KMS-11 (cell line): ENCODE measurements at regions not wholly inside any gene's neighbourhood (a gene's known extent, or its start where the extent isn't known, plus 50 kb on each side); places are given as distances from the start of the nearest gene placed in this dataset.

Experiments used
- H2AFZ ChIP-seq: fragments of 200-600 bp; sonication (generic); 2 replicates; pipeline ENCODE4 v1.6.1; 2016; ENCODE audit warnings: antibody characterized with exemption, mixed run types, low read depth
- H3K27ac ChIP-seq: fragments of 200-600 bp; sonication (generic); 2 replicates; pipeline ENCODE4 v1.6.1; 2016; ENCODE audit warnings: mild to moderate bottlenecking, mixed run types
- H3K27me3 ChIP-seq: fragments of 200-600 bp; sonication (generic); 2 replicates; pipeline ENCODE4 v1.6.1; 2017; ENCODE audit warnings: mild to moderate bottlenecking, low read depth, mixed run types, moderate library complexity; ENCODE audit not compliant: insufficient read depth
- H3K36me3 ChIP-seq: fragments of 200-600 bp; sonication (generic); 2 replicates; pipeline ENCODE4 v1.6.1; 2017; ENCODE audit warnings: mild to moderate bottlenecking, mixed run types; ENCODE audit not compliant: insufficient read depth
- H3K4me1 ChIP-seq: fragments of 200-600 bp; sonication (generic); 2 replicates; pipeline ENCODE4 v1.6.1; 2016; ENCODE audit warnings: mild to moderate bottlenecking, low read depth, mixed run types; ENCODE audit not compliant: poor library complexity, severe bottlenecking
- H3K4me2 ChIP-seq: fragments of 200-600 bp; sonication (generic); 2 replicates; pipeline ENCODE4 v1.7.0; 2016; ENCODE audit warnings: mild to moderate bottlenecking, mixed run types
- H3K4me3 ChIP-seq: fragments of 200-600 bp; sonication (generic); IDR thresholded peaks from 2 replicates; pipeline ENCODE4 v1.6.1; 2017; ENCODE audit warnings: low read depth, low read length, mixed read lengths; ENCODE audit not compliant: insufficient read depth
- H3K79me2 ChIP-seq: fragments of 200-600 bp; sonication (generic); 2 replicates; pipeline ENCODE4 v1.6.1; 2016; ENCODE audit warnings: low read depth, mixed run types; ENCODE audit not compliant: insufficient read depth
- H3K9ac ChIP-seq: fragments of 200-600 bp; sonication (generic); 2 replicates; pipeline ENCODE4 v1.6.1; 2016; ENCODE audit warnings: mild to moderate bottlenecking, mixed run types
- H4K20me1 ChIP-seq: fragments of 200-600 bp; sonication (generic); 2 replicates; pipeline ENCODE4 v1.6.1; 2016; ENCODE audit warnings: mild to moderate bottlenecking, mixed run types; ENCODE audit not compliant: insufficient read depth
- CTCF ChIP-seq: fragments of 200-600 bp; sonication (generic); conservative IDR thresholded peaks from 2 replicates; pipeline ENCODE4 v1.6.1; 2017; ENCODE audit warnings: low read depth, mild to moderate bottlenecking, antibody characterized with exemption, low read length, moderate library complexity, mixed read lengths

DNA sequence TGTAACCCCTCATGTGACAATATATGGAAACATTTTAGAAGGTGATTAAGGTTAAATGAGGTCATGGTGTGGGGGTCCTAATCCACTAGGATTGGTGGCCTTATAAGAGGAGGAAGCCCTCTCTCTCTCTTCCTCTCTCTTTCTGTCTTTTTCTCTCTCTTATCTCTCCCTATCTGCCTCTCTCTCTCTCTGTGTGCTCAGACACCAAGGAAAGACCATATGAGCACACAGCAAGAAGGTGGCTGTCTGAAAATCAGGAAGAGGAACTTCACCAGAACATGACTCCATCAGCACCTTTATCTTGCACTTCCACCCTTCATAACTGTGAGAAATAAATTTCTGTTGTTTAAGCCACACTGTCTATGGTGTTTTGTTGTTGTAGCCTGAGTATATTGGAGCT, 1472.2 kb downstream of the PCDH7 start:
- H3K79me2 ChIP-seq = no peaks in the 10 kb centered on the region
- no peak for TF ChIP-seq CTCF
- H3K4me1 ChIP-seq = no peaks in the 10 kb centered on the region
- H3K36me3 ChIP-seq = no peaks in the 10 kb centered on the region
- no peaks in the 10 kb centered on the region for H3K27me3 ChIP-seq
- no peak overlapping the region for H2AFZ ChIP-seq
- no peak overlapping the region for H3K4me3 ChIP-seq
- no peaks in the 10 kb centered on the region for H4K20me1 ChIP-seq
- H3K27ac ChIP-seq = no peak overlapping the region
- H3K4me2 ChIP-seq = no peak overlapping the region
- H3K9ac ChIP-seq = no peak overlapping the region

DNA sequence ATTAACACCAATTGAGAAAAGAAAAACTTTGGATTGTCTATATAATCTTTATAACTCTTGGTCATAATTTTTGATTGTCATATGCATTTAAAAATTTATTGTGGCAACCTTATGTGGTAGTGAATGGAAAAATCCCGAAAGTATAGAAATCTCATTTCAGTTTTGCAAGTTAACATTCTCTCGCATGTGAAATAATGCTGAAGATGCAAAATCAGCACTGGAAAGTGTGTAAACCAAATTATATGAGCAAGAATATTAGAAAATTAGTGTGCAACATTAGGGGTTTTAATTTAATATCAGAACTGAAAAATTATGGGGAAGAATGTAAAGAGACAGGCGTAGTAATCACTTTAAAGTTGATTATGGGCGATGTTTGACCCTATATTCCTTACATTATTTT, 1472.8 kb downstream of the PCDH7 start:
- H3K9ac ChIP-seq = no peak overlapping the region
- H3K27ac ChIP-seq = no peak overlapping the region
- H2AFZ ChIP-seq = no peak overlapping the region
- no peak for TF ChIP-seq CTCF
- H3K4me3 ChIP-seq = no peak overlapping the region
- no peaks in the 10 kb centered on the region for H3K4me1 ChIP-seq
- no peaks in the 10 kb centered on the region for H3K36me3 ChIP-seq
- H4K20me1 ChIP-seq = no peaks in the 10 kb centered on the region
- no peak overlapping the region for H3K4me2 ChIP-seq
- H3K27me3 ChIP-seq = no peaks in the 10 kb centered on the region
- no peaks in the 10 kb centered on the region for H3K79me2 ChIP-seq

DNA sequence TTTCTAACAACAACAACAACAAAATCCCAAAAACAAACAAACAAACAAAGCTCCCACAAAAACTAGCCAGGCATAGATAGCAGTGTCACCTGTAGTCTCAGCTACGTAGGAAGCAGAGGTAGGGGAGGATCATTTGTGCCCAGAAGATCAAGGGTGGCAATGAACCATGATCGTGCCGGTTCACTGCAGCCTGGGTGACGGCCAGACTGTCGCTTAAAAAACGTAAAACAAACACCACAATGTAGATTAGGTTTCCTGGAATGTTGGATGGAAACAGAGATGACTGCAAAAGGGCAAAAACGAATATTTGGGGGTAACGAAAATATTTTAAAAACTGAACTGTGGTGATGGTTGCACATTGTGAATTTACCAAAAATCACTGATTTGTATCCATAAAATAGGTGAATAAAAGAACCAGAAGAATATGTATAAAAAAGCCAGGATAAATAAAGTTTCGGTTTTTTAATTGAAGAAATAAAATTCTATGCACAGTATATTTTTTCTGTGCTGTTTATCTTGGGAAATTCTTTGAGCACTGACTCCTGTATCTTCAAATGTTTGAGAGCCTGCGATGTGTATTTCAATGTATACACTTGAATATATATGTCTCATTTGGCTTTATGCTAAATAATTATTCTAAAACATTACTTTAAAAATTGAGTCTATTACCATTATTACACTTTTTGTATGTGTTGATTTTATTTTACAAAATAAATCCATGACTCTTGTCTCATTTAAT, 1477.0 kb downstream of the PCDH7 start:
- Histone ChIP-seq H3K36me3 (no peaks in the 10 kb centered on the region), H3K79me2 (no peaks in the 10 kb centered on the region), H3K9ac (no peak overlapping the region), H3K4me1 (no peaks in the 10 kb centered on the region), H3K4me3 (no peak overlapping the region), H2AFZ (no peak overlapping the region), H3K4me2 (no peak overlapping the region), H4K20me1 (no peaks in the 10 kb centered on the region), H3K27me3 (no peaks in the 10 kb centered on the region), H3K27ac (no peak overlapping the region)
- no peak for TF ChIP-seq CTCF

GRCh38 chr4:32199639-32200038, 1479.5 kb downstream of the PCDH7 start:
- Histone ChIP-seq H3K27ac (no peak overlapping the region), H2AFZ (no peak overlapping the region), H3K27me3 (no peaks in the 10 kb centered on the region), H4K20me1 (no peaks in the 10 kb centered on the region), H3K79me2 (no peaks in the 10 kb centered on the region), H3K36me3 (no peaks in the 10 kb centered on the region), H3K9ac (no peak overlapping the region), H3K4me1 (no peaks in the 10 kb centered on the region), H3K4me2 (no peak overlapping the region), H3K4me3 (no peak overlapping the region)
- TF ChIP-seq CTCF = no peak
